Activated T-helper 9 cell treated with anti-CD3 and anti-CD28 coated beads, Interleukin-2, amount 50 U/mL, for 16 hours (primary cell): ENCODE measurements at regions not wholly inside any gene's neighbourhood (a gene's known extent, or its start where the extent isn't known, plus 50 kb on each side); places are given as distances from the start of the nearest gene placed in this dataset.
"Not testable (repeated sequence)": the region's sequence is repeated elsewhere in the genome, so short reads cannot be mapped to it uniquely, and the experiment has no call there.

Experiments
- DNase-seq: peaks from one replicate; pipeline ENCODE4 v3.0.0-alpha.2; 2020; ENCODE audit warnings: low read depth

GRCh38 chr13:86425170-86425815 is 626.1 kb upstream of the SLITRK6 start:
- no peak for DNase-seq

GRCh38 chr13:86426437-86426836 is 627.2 kb upstream of the SLITRK6 start:
- no peak for DNase-seq

- DNase-seq: no peak
Measured at GRCh38 chr13:86429756-86430155, 630.5 kb upstream of the SLITRK6 start.

- no peak for DNase-seq
Measured at GRCh38 chr13:86438034-86438433, 638.8 kb upstream of the SLITRK6 start.

GRCh38 chr13:86445206-86445605 is 646.0 kb upstream of the SLITRK6 start:
- no peak for DNase-seq

- DNase-seq: no peak
Measured at GRCh38 chr13:86445672-86446071, 646.5 kb upstream of the SLITRK6 start.

GRCh38 chr13:86446311-86446710 is 647.1 kb upstream of the SLITRK6 start:
- no peak for DNase-seq

- DNase-seq: no peak
Measured at GRCh38 chr13:86447479-86447878, 648.3 kb upstream of the SLITRK6 start.

GRCh38 chr13:86462011-86462410 is 662.8 kb upstream of the SLITRK6 start:
- no peak for DNase-seq

GRCh38 chr13:86464193-86464592 is 665.0 kb upstream of the SLITRK6 start:
- no peak for DNase-seq

- no peak for DNase-seq
Measured at GRCh38 chr13:86474971-86475370, 675.8 kb upstream of the SLITRK6 start.

GRCh38 chr13:86476656-86477055 is 677.4 kb upstream of the SLITRK6 start:
- no peak for DNase-seq

- DNase-seq: no peak
Measured at GRCh38 chr13:86486582-86486981, 687.4 kb upstream of the SLITRK6 start.

GRCh38 chr13:86491121-86491520 is 691.9 kb upstream of the SLITRK6 start:
- no peak for DNase-seq

- DNase-seq: not testable (repeated sequence)
Measured at GRCh38 chr13:86501931-86502330, 702.7 kb upstream of the SLITRK6 start.

GRCh38 chr13:86510792-86511191 is 711.6 kb upstream of the SLITRK6 start:
- DNase-seq: no peak

GRCh38 chr13:86541461-86541860 is 742.2 kb upstream of the SLITRK6 start:
- no peak for DNase-seq

GRCh38 chr13:86554066-86554465 is 754.8 kb upstream of the SLITRK6 start:
- DNase-seq: no peak

- DNase-seq: no peak
Measured at GRCh38 chr13:86559901-86560300, 760.7 kb upstream of the SLITRK6 start.

- no peak for DNase-seq
Measured at GRCh38 chr13:86562866-86563265, 763.6 kb upstream of the SLITRK6 start.

- no peak for DNase-seq
Measured at GRCh38 chr13:86563308-86563707, 764.1 kb upstream of the SLITRK6 start.

- DNase-seq: no peak
Measured at GRCh38 chr13:86567119-86567518, 767.9 kb upstream of the SLITRK6 start.

- no peak for DNase-seq
Measured at GRCh38 chr13:86569119-86569518, 769.9 kb upstream of the SLITRK6 start.

- no peak for DNase-seq
Measured at GRCh38 chr13:86569974-86570373, 770.8 kb upstream of the SLITRK6 start.

- DNase-seq: no peak
Measured at GRCh38 chr13:86572115-86572514, 772.9 kb upstream of the SLITRK6 start.
